K562 (cell line): ENCODE measurements at regions not wholly inside any gene's neighbourhood (a gene's known extent, or its start where the extent isn't known, plus 50 kb on each side); places are given as distances from the start of the nearest gene placed in this dataset.

Experiments used
- ATAC-seq: fragments of 200-7000 bp; cut with Tn5 transposase; 3 replicates; pipeline ENCODE4 v1.9.1; 2020; ENCODE audit warnings: moderate library complexity
- BruUV-seq: library from RNA; stranded (reverse); fragments of 400-500 nt; replicated peaks from 2 replicates; lab custom pipeline; 2021; lab: Mats Ljungman, UMichigan
- CTCF ChIA-PET: fragments of 300-600 bp; formaldehyde crosslinking; extraction: SDS; loops from one replicate; lab custom pipeline; 2021; ENCODE audit warnings: low intra/inter-chr PET ratio; lab: Yijun Ruan, JAX
- POLR2A ChIA-PET: fragments of 300-600, 350-650 bp; sonication (Branson Sonifier 250); formaldehyde crosslinking; extraction: SDS; loops from one replicate; lab custom pipeline; 2021; ENCODE audit warnings: antibody characterized with exemption, inconsistent platforms; lab: Yijun Ruan, JAX
- DNase-seq, 4 experiments: peaks; one replicate each; pipeline versions ENCODE4 v3.0.0 to v3.0.0-alpha.2; 2011 to 2018; ENCODE audit warnings: low spot score in 3 of 4, mixed read lengths in 3 of 4; ENCODE audit errors: extremely low read depth in 1 of 4
- FAIRE-seq: peaks from 2 replicates; lab custom pipeline; 2011; peaks lifted over from hg19 to GRCh38; lab: Jason Lieb, UNC
- H2AFZ ChIP-seq: 2 replicates; pipeline ENCODE4 v1.6.0; 2011; ENCODE audit warnings: low read depth, low read length, control low read depth, inconsistent platforms
- H3K27ac ChIP-seq: fragments of 200-600 bp; 3 replicates; pipeline ENCODE4 v1.8.0; 2011; ENCODE audit warnings: low read depth, mild to moderate bottlenecking, control low read depth, inconsistent platforms, low read length, moderate library complexity, mixed read lengths; ENCODE audit errors: extremely low read depth
- H3K27me3 ChIP-seq, 2 experiments: fragments of 300-600 bp in 1 of 2; 2 replicates in 1 of 2; 3 replicates in 1 of 2; pipeline versions ENCODE4 v1.6.0 to v1.8.0; 2011; ENCODE audit warnings: inconsistent platforms in 2 of 2, low read length in 2 of 2, mild to moderate bottlenecking in 1 of 2, mixed read lengths in 1 of 2, moderate library complexity in 1 of 2; ENCODE audit not compliant: control insufficient read depth in 2 of 2, insufficient read depth in 2 of 2
- H3K36me3 ChIP-seq: fragments of 300-600 bp; 3 replicates; pipeline ENCODE4 v1.8.0; 2011; ENCODE audit warnings: mild to moderate bottlenecking, low read length, inconsistent platforms; ENCODE audit not compliant: control insufficient read depth, insufficient read depth
- H3K4me1 ChIP-seq, 2 experiments: fragments of 200-600 bp in 1 of 2; replicated peaks in 1 of 2; 2 replicates in 1 of 2; 3 replicates in 1 of 2; pipeline versions ENCODE4 v1.5.1 to v1.8.0; 2011; ENCODE audit warnings: inconsistent platforms in 2 of 2, low read length in 2 of 2, mild to moderate bottlenecking in 1 of 2, mixed read lengths in 1 of 2, moderate library complexity in 1 of 2; ENCODE audit not compliant: control insufficient read depth in 2 of 2, insufficient read depth in 2 of 2
- H3K4me2 ChIP-seq: 2 replicates; pipeline ENCODE4 v1.6.1; 2011; ENCODE audit warnings: low read length, control low read depth, inconsistent platforms, mixed read lengths; ENCODE audit not compliant: insufficient read depth
- H3K4me3 ChIP-seq: fragments of 200-600 bp; sonication (generic), shearing (Covaris generic); 2 replicates; pipeline ENCODE4 v1.5.1; 2016; ENCODE audit warnings: control low read depth, inconsistent platforms
- H3K79me2 ChIP-seq: fragments of 200-600 bp; 3 replicates; pipeline ENCODE4 v1.8.0; 2011; ENCODE audit warnings: low read length, inconsistent platforms; ENCODE audit not compliant: control insufficient read depth, insufficient read depth
- H3K9ac ChIP-seq, 2 experiments: 2 replicates each; pipeline versions ENCODE4 v1.6.0 to v1.6.1; 2011; ENCODE audit warnings: low read depth in 2 of 2, low read length in 2 of 2, control low read depth in 1 of 2, inconsistent platforms in 1 of 2, mild to moderate bottlenecking in 1 of 2, mixed read lengths in 1 of 2; ENCODE audit not compliant: insufficient read depth in 1 of 2
- H3K9me1 ChIP-seq: one replicate; pipeline ENCODE4 v1.6.0; 2011; ENCODE audit warnings: inconsistent platforms, mild to moderate bottlenecking, low read length, moderate library complexity; ENCODE audit not compliant: control insufficient read depth, insufficient read depth
- H3K9me3 ChIP-seq: replicated peaks from 2 replicates; pipeline ENCODE4 v1.5.1; 2011; ENCODE audit warnings: low read depth, low read length, inconsistent platforms; ENCODE audit not compliant: control insufficient read depth, insufficient read depth
- H4K20me1 ChIP-seq: replicated peaks from 2 replicates; pipeline ENCODE4 v1.6.1; 2011; ENCODE audit warnings: low read length, inconsistent platforms, mixed read lengths; ENCODE audit not compliant: control insufficient read depth, insufficient read depth
- HSF4 ChIP-seq: fragments of 250-450 bp; sonication (Bioruptor Pico); IDR thresholded peaks from 2 replicates; pipeline ENCODE4 v2.1.2; 2022; ENCODE audit warnings: mild to moderate bottlenecking, moderate library complexity, borderline replicate concordance
- SMARCE1 ChIP-seq: fragments of 450-650 bp; IDR thresholded peaks from 2 replicates; pipeline ENCODE4 v1.7.1; 2016; ENCODE audit warnings: mild to moderate bottlenecking
- THRB ChIP-seq: fragments of 450-650 bp; formaldehyde crosslinking; conservative IDR thresholded peaks from 2 replicates; pipeline ENCODE4 v1.4.0; 2022; ENCODE audit warnings: mild to moderate bottlenecking, missing genetic modification characterization
- ZC3H8 ChIP-seq: fragments of 450-650 bp; IDR thresholded peaks from 2 replicates; pipeline ENCODE4 v1.6.1; 2017
- ZNF212 ChIP-seq: fragments of 450-650 bp; formaldehyde crosslinking; IDR thresholded peaks from 2 replicates; pipeline ENCODE4 v1.4.0; 2020; ENCODE audit warnings: mild to moderate bottlenecking
- WGBS: fragments of 100-300 bp; shearing (Covaris generic); methylation state at CpG from one replicate; pipeline ENCODE4 v1.1.6; 2016; ENCODE audit warnings: low coverage, mixed read lengths; ENCODE audit not compliant: insufficient coverage; ENCODE audit errors: missing lambda C conversion rate; 5-methylcytosine and 5-hydroxymethylcytosine counted together
- in situ Hi-C: fragments of 300-500 bp; cut with MboI; formaldehyde crosslinking; loops from 4 replicates; pipeline ENCODE4 v1.15.0; 2018; ENCODE audit warnings: inconsistent platforms, mixed read lengths
- intact Hi-C: fragments of 100-400 bp; cut with micrococcal nuclease; formaldehyde crosslinking; loops from 2 replicates; pipeline ENCODE4 v1.14.2; 2022
- TF ChIP-seq, protein P1 (sequence below): sonication (generic); formaldehyde crosslinking; IDR thresholded peaks from 2 replicates; pipeline ENCODE4 v1.8.1; 2022; ENCODE audit warnings: missing genetic modification reagents

- Histone ChIP-seq H3K27me3 (peaks cover 10 to 45% of the 10 kb centered on the region in 2 experiments), H4K20me1 (no peaks in the 10 kb centered on the region), H3K9me1 (no peaks in the 10 kb centered on the region), H3K9me3 (no peaks in the 10 kb centered on the region; the same call in 1 of the 2 replicates), H3K4me1 (peaks cover 0 to 21% of the 10 kb centered on the region in 2 experiments; a peak in 2 of 5 replicates), H3K4me2 (no peak overlapping the region), H3K79me2 (no peaks in the 10 kb centered on the region), H3K27ac (no peak overlapping the region), H2AFZ (no peak overlapping the region), H3K9ac (no peak overlapping the region), H3K36me3 (no peaks in the 10 kb centered on the region), H3K4me3 (no peak overlapping the region)
- no peak for DNase-seq
- TF ChIP-seq SMARCE1: no peak
- TF ChIP-seq, protein P1, sequence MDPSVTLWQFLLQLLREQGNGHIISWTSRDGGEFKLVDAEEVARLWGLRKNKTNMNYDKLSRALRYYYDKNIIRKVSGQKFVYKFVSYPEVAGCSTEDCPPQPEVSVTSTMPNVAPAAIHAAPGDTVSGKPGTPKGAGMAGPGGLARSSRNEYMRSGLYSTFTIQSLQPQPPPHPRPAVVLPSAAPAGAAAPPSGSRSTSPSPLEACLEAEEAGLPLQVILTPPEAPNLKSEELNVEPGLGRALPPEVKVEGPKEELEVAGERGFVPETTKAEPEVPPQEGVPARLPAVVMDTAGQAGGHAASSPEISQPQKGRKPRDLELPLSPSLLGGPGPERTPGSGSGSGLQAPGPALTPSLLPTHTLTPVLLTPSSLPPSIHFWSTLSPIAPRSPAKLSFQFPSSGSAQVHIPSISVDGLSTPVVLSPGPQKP (CRISPR knock-in tag): no peak
- TF ChIP-seq HSF4 (CRISPR knock-in tag): no peak
- no peak for TF ChIP-seq ZC3H8
- no peak for TF ChIP-seq ZNF212 (CRISPR knock-in tag)
- TF ChIP-seq THRB (CRISPR knock-in tag): no peak
- intact Hi-C loops: no loop called here
- BruUV-seq: no TSS peak
- in situ Hi-C loops: no loop called here
- ATAC-seq: no peak
- ChIA-PET CTCF (no interaction called here), POLR2A (interaction anchor here (0.8 kb wide), 1 partner anchor 196 kb away, joined by 3 read pairs; no protein-coding TSS in a partner anchor)
- WGBS: 16% methylated on average over 13 of the region's 13 CpGs
- FAIRE-seq: no peak
Observed at GRCh38 chr11:69938206-69938605, 119.0 kb upstream of the FGF3 start.
